GM19023 (cell line): ENCODE measurements at regions not wholly inside any gene's neighbourhood (a gene's known extent, or its start where the extent isn't known, plus 50 kb on each side); places are given as distances from the start of the nearest gene placed in this dataset.

ENCODE experiments used
- ATAC-seq: cut with Tn5 transposase; IDR thresholded peaks from one replicate; pipeline ENCODE4 v1.9.1; 2021; ENCODE audit warnings: mild to moderate bottlenecking, moderate library complexity; ENCODE audit not compliant: unreplicated experiment

DNA sequence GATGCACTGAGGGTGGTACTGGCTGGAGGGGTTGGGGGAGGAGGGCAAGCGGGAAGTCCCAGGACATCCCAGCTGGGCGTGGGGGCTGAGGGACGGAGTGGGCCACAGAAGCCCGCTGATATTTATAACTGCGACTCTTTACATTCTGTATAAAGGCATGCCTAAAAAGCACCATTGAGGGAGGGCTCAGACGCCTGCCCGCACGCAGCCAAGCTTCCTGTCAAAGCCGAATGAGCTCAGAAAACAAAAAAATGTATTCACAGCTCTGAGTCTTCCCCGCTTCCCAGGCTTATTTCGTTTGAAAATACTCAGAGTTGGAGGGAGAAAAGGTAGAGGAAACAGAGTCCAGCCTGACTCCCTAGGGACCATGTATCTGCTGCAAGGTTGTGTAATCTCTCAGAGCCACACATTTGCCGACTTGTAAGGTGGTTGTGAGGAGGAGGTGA, 170.1 kb upstream of the HAAO start:
- ATAC-seq: no peak

DNA sequence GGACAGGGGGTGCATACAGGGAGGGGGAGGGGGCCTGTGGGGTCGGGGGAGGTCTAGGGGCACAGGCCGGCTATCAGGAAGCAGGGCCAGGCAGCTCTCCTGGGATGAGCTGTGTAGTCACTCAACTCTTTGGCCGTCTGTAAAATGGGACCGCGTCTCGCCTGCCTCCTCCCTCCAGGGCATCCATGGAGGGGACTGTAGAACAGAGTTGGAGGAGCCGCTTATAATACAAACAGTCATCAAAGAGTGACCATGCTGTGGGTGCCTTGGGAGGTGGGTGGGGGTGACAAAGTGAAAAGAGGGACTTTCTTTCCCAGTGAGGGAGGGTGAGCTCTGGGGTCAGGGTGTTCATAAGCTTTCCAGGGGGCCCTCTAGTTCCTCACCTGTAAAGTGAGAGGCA, 169.6 kb upstream of the HAAO start:
- ATAC-seq: no peak

DNA sequence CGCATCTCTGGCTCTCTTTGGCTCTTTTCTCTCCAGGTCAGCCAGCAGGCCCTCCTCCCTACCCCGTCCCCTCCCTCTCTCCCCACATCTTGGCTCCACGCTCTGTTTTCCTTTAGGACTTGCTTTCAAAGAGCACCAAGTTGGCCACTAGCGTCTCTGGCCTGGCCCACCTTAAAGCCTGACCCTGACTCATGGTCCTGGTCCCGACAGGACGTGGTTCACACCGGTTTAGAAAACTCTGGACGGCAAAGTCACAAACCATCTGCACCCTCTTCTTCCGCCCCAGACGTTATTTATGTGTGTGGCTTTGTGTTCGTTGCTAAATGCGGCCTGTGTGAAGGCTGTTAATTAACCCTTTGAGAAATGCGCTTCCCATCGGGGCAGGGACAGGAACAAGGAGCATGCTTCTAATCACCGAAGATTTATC, 169.0 kb upstream of the HAAO start:
- no peak for ATAC-seq

DNA sequence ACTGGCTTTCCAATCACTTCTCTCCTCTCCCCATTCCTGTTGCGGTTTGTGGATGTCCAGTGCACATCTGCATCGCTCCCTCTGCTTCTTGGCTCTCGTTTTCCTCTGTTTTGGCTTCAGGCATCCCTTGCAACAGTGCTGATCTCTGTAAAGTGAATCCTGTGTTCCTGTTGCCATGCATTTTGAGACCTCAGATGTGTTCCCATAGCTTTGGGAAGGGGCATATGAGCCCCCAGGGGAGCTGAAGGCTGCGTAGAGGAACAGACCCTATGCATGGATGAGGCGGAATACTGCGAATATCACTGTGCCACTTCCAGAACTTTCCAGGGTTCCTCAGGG, 168.4 kb upstream of the HAAO start:
- no peak for ATAC-seq

DNA sequence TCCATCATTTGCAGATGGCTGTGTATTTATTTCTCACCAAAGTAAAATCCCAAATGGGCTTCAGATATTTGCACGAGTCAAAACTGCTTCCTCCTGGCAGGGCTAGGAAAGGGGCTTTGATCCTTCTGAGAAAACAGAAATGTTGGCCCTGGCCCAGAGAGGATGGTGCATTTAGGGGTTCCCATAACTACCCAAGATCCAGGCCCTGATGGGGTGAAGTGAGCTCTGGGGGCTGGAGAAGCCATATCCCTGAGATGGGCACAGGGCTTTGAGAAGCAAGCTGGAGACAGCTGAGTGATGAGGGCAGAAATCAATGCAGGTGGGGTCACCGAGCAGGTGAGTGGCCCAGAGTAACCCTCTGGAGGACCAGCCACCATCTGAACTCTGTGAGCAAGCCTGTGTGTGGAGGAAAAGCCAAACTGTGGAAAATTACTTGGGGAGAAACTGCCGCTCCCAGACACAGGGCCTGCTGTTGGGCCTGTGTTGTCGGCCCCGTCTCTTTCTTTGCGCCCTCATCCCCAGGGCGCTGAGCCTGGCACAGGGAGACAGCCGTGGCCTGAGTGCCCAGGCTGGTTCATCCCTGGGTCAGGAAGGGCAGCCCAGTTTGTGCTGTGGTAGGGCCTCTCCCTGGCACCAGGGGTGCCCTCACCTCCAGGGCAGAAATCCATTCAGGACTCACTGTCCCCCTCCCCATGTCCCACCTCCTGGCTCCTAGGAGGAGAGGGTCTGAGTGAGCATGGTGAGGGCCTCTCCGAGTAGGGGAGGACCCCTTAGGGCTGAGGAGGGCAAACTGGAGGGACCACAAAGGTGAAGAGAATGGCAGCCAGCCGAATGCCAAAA, 167.8 kb upstream of the HAAO start:
- ATAC-seq: no peak

DNA sequence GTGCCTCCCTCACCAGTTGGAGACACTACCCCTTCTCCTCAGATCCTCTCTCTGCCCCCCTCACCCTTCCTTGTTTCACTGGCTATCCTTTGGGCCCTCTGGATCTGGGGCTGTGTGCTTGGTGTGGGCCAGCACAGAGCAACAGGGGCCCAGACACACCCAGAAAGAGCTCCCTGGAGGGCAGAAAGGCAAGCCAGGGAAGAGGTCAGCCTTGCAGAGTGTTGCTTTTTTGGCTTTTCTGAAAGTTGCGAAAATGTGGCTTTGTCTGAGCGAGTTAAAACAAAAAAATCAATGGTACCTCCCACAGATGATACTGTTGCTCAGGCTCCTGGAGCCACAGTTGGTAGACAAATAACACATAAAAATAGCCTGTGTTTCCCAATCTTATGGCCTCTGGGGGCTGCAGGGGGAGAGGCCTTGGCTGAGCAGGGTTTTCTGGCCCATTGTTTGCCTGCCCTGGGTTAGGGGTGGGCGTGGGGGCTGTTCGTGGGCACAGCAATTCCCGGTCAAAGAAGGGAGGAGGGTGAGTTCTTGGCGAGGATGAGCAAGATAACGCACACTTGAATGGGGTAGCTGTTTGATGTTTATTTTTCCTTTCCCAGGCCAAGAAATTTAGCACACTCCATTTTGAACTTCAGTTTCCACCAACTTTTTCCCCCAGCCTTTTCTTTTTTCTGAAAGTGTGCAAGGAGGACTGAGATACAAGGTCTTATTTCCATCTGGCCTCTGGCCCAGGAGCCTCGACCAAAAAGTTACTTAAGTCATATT, 167.0 kb upstream of the HAAO start:
- ATAC-seq: no peak

DNA sequence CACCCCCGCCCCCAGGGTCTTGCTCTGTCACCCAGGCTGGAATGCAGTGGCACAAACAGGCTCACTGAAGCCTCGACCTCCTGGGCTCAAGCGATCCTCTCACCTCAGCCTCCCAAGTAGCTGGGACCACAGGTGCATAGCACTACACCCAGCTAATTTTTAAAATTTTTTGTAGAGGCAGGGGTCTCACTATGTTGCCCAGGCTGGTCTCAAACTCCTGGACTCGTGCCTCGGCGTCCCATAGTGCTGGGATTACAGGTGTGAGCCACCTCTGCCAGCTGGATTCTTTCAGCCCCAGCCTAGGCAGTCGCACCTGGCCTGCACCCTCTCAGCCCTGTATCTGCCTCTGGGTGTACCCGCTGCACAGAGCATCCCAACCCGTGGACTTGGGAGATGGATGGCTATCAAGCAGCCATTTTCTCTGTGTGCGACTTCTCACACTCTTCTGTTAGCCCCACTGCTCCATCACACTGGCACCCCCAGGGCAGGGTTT, 166.4 kb upstream of the HAAO start:
- no peak for ATAC-seq

DNA sequence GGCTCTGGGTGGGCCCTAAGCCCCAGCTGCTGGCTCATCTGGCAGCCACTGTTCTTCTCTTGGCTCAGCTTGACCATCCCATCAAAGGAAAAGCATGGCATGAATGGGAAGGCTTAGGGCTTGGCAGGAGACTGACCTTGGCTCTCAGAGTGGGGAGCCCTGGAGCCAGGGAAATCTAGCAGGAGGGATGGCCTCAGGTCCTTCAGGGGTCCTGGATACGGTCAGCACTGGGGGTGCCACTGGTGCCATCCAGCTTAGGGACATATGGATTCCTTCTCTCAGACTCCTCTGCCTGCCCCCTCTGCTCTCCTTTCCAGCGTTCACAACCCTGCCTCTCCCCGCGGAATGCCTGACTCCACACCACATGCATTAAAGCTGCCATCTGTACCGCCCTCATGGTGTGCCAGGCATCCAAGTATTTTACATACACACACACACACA, 165.5 kb upstream of the HAAO start:
- no peak for ATAC-seq

DNA sequence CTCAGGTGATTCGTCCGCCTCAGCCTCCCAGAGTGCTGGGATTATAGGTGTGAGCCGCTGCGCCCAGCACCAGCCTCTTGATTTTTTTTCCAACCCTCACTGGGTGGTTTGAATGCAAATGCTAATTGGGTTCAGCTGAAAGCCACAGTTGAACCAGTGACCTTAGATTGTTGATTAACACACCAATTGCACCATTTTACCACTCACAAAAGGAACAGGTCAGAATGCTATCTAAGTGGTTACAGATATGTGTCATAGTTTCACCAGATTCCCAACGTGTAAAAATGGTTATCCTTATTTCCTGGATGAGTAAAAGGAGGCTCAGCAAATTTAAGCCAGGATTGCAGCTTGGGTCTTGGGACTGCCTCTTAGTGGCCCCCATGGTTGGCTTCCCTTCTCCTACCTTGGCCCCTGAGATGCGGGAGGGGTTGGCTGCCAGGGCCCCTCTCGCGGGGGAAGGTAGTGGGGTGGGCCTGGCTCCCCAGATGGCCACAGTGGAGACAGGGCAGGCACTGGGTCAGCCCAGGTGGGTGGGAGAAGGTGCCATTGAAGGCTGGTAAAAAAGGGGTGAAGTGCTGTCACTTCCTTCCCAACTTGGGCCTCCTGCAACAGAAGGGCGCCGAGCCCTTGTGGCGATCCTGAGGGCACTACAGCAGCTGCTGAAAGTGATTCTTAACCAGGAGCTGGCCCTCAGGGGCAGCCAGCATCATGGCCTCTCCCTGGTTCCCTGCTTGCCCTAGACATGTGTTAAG, 164.9 kb upstream of the HAAO start:
- ATAC-seq: no peak

DNA sequence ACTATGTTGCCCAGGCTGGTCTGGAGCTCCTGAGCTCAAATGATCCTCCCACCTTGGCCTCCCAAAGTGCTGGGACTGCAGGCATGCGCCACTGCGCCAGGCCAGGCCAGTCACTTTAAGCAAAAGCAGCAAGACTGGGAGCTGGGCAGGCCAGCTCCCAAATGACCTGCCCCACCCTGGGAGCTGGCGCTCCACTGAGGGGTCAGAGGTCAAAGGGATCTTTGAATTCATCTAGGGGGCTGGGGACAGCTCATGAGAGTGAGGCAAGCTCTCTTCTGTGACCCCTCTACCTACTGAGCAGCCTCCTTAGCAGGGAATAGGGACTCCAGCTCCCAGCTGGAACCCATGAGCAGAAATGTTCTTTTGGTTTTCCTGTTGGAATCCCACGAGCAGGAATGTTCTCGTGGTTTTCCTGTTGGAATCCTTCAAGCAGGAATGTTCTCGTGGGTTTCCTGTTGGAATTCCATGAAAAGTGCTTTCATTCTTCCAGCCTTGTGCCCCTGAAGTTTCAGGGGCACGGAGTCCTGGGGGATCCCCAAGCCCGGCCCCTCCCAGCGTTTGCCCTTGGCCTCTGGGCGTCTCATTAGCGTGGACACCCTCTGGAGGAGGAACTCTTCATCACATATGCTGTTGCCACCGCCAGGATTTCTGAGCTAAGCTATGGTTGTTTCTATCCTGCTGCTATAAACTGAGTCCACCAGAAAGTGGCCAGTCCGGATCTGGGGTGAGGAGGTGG, 162.0 kb upstream of the HAAO start:
- no peak for ATAC-seq

DNA sequence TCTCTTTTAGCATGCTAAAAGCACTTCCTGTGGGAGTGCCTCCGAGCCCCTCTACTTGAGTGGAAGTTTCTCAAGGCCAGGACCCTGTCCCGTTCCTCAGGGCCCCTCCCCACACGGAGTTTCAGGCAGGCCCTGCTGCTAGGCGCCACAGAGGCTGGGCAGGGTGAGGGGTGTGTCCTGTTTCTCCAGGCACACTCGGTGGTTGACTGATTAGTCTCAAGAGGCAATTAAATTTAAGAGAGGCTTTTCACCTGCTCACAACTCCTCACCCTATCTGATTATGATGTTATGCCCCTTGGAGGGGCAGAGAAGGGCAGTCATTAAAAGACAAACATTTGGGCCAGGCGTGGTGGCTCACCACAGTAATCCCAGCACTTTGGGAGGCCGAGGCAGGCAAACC, 160.8 kb upstream of the HAAO start:
- no peak for ATAC-seq

DNA sequence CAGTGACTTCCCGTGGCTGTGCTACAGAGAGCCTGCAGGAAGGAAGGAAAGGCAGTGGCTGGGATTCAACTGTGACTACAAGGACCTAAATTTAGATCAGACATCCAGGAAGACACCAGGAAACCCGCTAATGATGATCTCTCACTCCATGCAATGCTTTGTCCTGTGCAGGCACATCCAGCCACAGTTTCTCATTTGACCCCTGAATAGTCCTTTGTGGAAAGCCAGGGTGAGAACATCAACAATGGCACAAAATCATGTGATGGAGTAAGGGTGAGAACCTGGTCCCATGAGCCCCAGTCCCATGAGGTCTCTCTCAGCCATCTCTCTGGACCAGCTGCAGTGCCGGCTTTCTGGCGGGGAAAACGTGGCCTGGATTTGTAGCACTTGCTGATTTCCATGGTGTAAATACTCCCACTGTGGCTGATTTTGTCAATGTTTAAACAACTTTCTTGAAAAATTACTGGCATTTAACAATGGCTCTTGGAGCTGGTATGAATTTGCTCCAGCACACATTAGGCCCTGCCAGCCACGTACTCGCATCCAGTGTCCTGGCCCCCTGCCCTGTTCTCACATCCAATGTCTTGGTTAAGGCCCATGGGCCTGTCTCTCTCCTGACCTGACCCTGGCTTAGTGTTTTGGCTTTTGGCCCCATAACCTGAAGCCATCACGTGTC, 159.0 kb upstream of the HAAO start:
- no peak for ATAC-seq

DNA sequence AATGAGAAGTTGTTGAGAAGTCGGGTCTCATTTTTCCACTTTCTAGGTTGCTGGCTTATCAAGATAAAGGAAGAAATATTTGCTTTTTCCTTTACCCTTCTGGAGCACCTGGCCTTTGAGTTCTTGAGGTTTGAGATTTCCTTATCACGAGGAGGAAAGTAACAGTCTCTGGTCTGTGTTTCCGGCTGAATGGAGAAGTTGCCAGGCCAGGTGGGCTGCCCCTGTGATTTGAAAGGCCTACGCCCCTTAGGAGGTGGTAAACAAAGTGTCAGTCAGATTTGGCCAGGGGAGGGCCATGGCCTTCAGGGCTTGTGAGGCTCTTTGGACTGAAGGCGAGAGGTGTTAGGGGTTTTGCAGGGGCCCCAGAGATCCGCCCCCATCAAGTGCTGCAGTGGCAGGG, 156.7 kb upstream of the HAAO start:
- ATAC-seq: no peak

DNA sequence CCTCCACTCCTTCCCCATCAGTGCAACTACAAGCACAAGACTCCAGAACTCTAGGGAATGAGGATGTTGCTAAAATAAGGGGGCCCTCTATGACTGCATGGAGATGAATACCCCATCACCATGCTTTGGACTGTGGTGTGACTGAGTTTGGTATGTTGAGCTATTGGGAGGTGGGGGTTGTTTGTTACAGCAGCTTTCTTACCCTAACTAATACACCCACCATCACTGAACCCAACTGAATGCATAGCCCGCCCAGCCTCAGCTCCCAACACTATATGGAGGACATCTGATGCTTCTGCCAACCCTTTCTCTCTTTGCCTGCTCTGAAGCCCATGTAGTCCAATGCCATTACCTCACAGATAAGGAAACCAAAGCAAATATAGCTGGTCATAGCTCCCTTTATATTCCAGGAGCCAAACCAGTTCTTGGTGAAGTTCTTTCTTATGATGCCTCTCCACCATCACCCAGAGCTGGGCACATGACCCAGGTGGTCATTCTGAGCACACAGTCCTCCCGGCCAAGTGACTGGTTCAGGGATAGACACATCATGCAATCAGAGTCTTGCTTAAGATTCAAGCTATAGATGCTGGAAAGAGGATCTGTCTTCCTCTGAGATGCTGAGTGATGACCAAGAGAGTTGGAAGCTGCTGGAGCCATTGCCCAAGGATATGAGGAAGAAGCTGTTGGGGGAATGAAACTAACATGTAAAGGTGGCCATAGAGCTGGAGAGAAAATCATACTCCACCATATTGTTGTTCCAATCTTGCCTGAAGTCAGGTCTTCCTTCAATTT, 155.6 kb upstream of the HAAO start:
- no peak for ATAC-seq

DNA sequence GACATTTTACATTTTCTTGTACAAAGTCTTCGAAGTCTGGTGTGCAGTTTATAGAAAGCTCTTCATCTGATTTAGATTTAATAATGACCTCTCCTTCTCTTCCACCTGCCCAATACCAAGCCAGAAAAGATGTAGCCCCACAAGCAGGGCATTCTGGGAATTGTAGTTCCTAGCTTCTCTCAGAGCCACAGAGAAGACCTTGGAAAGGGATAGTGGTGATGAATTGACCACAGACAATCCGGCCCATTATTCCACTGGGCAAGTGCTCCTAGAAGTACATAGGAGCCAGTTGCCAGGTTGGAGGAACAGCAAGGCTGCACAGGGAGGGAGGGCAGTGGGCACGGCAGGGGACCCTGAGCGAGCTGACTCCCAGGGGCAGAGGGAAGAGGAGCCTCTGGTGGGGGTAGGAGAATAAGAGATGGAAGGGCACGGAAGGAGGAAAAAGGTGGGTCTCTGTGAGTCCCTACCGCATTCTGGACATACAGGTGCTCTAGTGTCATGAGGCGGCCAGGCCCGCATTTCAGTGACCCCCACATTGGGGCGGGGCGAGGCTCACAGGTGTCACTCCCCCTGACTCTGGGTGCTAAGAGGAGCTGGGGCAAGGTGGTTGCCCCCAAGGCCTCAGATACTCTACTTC, 152.5 kb upstream of the HAAO start:
- ATAC-seq: no peak

DNA sequence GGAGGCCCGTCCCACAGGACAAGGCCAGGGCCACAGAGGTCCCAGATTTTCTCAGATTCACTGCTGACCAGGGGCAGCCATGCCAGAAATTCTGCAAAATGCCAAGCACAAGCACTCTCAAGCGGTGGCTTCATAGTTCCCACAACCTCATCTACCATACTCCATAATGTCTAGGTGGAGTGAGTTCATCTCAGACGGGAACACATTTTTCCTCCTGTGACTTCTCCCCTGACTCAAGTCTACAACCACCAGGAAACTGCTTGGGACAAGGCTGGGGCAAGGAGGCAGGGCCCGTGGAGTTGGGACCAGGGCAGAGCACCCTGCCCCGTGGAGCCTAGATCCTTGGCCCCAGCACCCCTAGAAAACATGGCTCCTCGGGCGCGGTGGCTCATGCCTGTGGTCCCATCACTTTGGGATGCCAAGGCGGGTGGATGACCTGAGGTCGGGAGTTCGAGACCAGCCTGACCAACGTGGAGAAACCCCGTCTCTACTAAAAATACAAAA, 150.7 kb upstream of the HAAO start:
- no peak for ATAC-seq

DNA sequence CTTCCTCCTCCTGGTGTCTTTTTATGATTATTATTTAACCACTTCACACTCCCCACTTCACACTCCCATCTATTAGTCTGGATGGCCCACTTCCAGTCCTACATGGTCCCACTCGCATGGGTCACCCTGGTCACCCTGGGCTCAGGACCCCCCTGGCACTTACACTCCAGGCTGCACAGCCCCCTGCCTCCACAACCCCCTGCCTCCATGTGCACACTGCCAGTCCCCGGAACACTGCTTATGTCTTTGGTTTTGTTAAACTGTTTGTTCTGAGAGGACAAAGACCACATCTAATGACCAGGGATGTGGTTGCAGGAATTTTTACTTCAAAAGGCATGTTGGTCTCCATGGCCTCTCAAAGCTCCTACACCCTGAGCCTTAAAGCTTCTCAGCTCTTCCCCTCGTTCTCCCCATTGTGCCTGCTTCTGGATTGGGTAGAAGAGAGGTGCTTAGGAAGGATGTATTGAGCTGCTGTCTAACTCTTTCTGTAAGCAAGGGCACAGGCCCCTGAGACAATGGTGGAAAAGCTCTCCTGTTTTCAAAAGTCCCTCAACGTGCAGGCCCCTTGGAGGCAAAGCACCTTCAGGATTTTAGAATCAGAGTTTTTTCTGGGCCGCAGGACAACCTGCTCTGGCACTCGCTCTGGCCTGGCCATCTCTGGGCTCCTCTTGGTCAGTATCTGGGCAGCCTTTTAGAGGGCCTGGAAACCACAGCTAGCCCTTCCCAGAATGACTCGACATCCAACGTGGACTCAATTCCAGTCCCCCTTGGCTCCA, 150.0 kb upstream of the HAAO start:
- ATAC-seq: no peak

DNA sequence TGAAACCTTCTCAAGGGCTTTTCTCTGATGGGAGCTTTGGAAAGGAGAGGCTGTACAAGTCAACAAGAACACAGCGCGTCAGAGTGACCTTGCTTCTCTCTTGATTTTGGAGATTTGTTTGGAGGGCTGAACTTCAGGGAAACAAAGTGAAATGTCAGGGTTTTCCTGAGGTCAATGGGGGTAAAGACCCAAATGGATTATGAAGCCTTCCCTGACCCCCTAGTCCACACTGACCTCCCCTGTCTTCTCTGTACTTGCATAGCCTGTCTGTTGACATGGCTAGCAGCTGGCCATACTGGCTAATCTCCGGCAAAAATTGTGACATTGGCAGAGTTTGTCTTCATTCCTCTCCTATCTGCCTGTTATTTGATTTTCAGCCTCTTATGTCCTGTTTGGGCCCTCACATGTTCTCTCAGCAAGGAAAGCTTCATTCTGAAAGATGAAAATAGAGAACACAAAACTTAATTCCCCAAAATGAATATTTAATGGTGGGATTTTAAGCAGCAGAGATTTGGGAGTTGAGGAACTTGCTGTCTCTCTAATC, 149.3 kb upstream of the HAAO start:
- no peak for ATAC-seq
